ENCODE measurements at regions not wholly inside any gene's neighbourhood (a gene's known extent, or its start where the extent isn't known, plus 50 kb on each side); places are given as distances from the start of the nearest gene placed in this dataset.

GRCh38 chr5:148708854-148709253 lies 54.5 kb upstream of the HTR4 start:
- H3K27ac ChIP-seq: no peak overlapping the region
- no peaks in the 10 kb centered on the region for H4K20me1 ChIP-seq (ENCODE audit: insufficient read depth, poor library complexity, severe bottlenecking)
- no peaks in the 10 kb centered on the region for H3K4me1 ChIP-seq (ENCODE audit: insufficient read depth)
- 93% methylated on average over 1 of the region's 1 CpG for WGBS (ENCODE audit: low lambda C conversion rate, missing lambda C conversion rate)
- H3K4me3 ChIP-seq: no peak overlapping the region
- H3K79me2 ChIP-seq: no peaks in the 10 kb centered on the region
- H3K4me2 ChIP-seq: no peak overlapping the region
- TF ChIP-seq EZH2 (IDR thresholded peaks at IDR 0.05; ENCODE audit: borderline replicate concordance) (no peak), EZH2phosphoT487 (IDR thresholded peaks at IDR 0.05; ENCODE audit: low read depth, severe bottlenecking, unreplicated experiment) (no peak), CTCF (IDR thresholded peaks at IDR 0.05; ENCODE audit: poor library complexity) (no peak)
- no peak overlapping the region for H2AFZ ChIP-seq
- DNase-seq (ENCODE audit: low spot score): no peak
- no peaks in the 10 kb centered on the region for H3K9me2 ChIP-seq (replicated peaks; ENCODE audit: insufficient read depth)
- no peaks in the 10 kb centered on the region for H3K27me3 ChIP-seq
- H3K36me3 ChIP-seq (replicated peaks; ENCODE audit: insufficient read depth, low read depth): no peaks in the 10 kb centered on the region
- H3K9me3 ChIP-seq (ENCODE audit: low read depth): no peaks in the 10 kb centered on the region

GRCh38 chr5:148711961-148712360 lies 57.6 kb upstream of the HTR4 start:
- Histone ChIP-seq H3K4me1 (ENCODE audit: insufficient read depth) (no peaks in the 10 kb centered on the region), H2AFZ (no peak overlapping the region), H3K27me3 (no peaks in the 10 kb centered on the region), H3K36me3 (replicated peaks; ENCODE audit: insufficient read depth, low read depth) (no peaks in the 10 kb centered on the region), H3K4me2 (no peak overlapping the region), H3K79me2 (no peaks in the 10 kb centered on the region), H3K9me3 (ENCODE audit: low read depth) (no peaks in the 10 kb centered on the region), H3K9me2 (replicated peaks; ENCODE audit: insufficient read depth) (no peaks in the 10 kb centered on the region), H3K27ac (no peak overlapping the region), H4K20me1 (ENCODE audit: insufficient read depth, poor library complexity, severe bottlenecking) (no peaks in the 10 kb centered on the region), H3K4me3 (no peak overlapping the region)
- 82% methylated on average over 3 of the region's 3 CpGs for whole genome bisulfite sequencing (ENCODE audit: low lambda C conversion rate, missing lambda C conversion rate)
- TF ChIP-seq CTCF (IDR thresholded peaks at IDR 0.05; ENCODE audit: poor library complexity) (no peak), EZH2phosphoT487 (IDR thresholded peaks at IDR 0.05; ENCODE audit: low read depth, severe bottlenecking, unreplicated experiment) (no peak), EZH2 (IDR thresholded peaks at IDR 0.05; ENCODE audit: borderline replicate concordance) (no peak)
- DNase-seq (ENCODE audit: low spot score): no peak

- Histone ChIP-seq H2AFZ (no peak overlapping the region), H4K20me1 (ENCODE audit: insufficient read depth, poor library complexity, severe bottlenecking) (no peaks in the 10 kb centered on the region), H3K9me2 (replicated peaks; ENCODE audit: insufficient read depth) (no peaks in the 10 kb centered on the region), H3K4me1 (ENCODE audit: insufficient read depth) (no peaks in the 10 kb centered on the region), H3K9me3 (ENCODE audit: low read depth) (no peaks in the 10 kb centered on the region), H3K36me3 (replicated peaks; ENCODE audit: insufficient read depth, low read depth) (no peaks in the 10 kb centered on the region), H3K27me3 (no peaks in the 10 kb centered on the region), H3K27ac (no peak overlapping the region), H3K4me2 (no peak overlapping the region), H3K79me2 (no peaks in the 10 kb centered on the region), H3K4me3 (no peak overlapping the region)
- DNase-seq (ENCODE audit: low spot score): no peak
- TF ChIP-seq EZH2phosphoT487 (IDR thresholded peaks at IDR 0.05; ENCODE audit: low read depth, severe bottlenecking, unreplicated experiment): no peak
- no peak for TF ChIP-seq EZH2 (IDR thresholded peaks at IDR 0.05; ENCODE audit: borderline replicate concordance)
- no peak for TF ChIP-seq CTCF (IDR thresholded peaks at IDR 0.05; ENCODE audit: poor library complexity)
Measured at GRCh38 chr5:148713735-148714508, 59.6 kb upstream of the HTR4 start.

Data from hepatocyte (in vitro differentiated cells).